Retinal pigment epithelial cell (primary cell): ENCODE measurements at regions not wholly inside any gene's neighbourhood (a gene's known extent, or its start where the extent isn't known, plus 50 kb on each side); places are given as distances from the start of the nearest gene placed in this dataset.

Experiments used
- DNase-seq: peaks from one replicate; pipeline ENCODE4 v3.0.0-alpha.2; 2010; ENCODE audit warnings: low read depth
- H3K4me3 ChIP-seq: 2 replicates; pipeline ENCODE4 v1.5.1; 2011; ENCODE audit warnings: mild to moderate bottlenecking, low read length, control low read depth, moderate library complexity
- CTCF ChIP-seq: conservative IDR thresholded peaks from 2 replicates; pipeline ENCODE4 v1.5.1; 2011; ENCODE audit warnings: low read depth, low read length, control low read depth, inconsistent platforms

GRCh38 chr1:194296201-194296600, 1109.8 kb upstream of the B3GALT2 start:
- H3K4me3 ChIP-seq: no peak overlapping the region
- TF ChIP-seq CTCF: no peak
- DNase-seq: peak; percentile 10

- H3K4me3 ChIP-seq: no peak overlapping the region
- peak; percentile 18 for DNase-seq
- TF ChIP-seq CTCF: peak; percentile 87
Measured at GRCh38 chr1:194295685-194296084, 1109.3 kb upstream of the B3GALT2 start.

- H3K4me3 ChIP-seq: no peak overlapping the region
- no peak for TF ChIP-seq CTCF
- no peak for DNase-seq
Measured at GRCh38 chr1:194293851-194294405, 1107.5 kb upstream of the B3GALT2 start.

GRCh38 chr1:194292966-194293365, 1106.6 kb upstream of the B3GALT2 start:
- DNase-seq: no peak

GRCh38 chr1:194289569-194290266, 1103.3 kb upstream of the B3GALT2 start:
- no peak for TF ChIP-seq CTCF
- DNase-seq: no peak
- H3K4me3 ChIP-seq: no peak overlapping the region

More at GRCh38 chr1:194292966-194293365, 1106.6 kb upstream of the B3GALT2 start:
- H3K4me3 ChIP-seq: no peak overlapping the region
- TF ChIP-seq CTCF: no peak

- H3K4me3 ChIP-seq: no peak overlapping the region
- no peak for TF ChIP-seq CTCF
- DNase-seq: no peak
Measured at GRCh38 chr1:194288238-194288637, 1101.8 kb upstream of the B3GALT2 start.

GRCh38 chr1:194281376-194281775, 1095.0 kb upstream of the B3GALT2 start:
- DNase-seq: no peak
- no peak for TF ChIP-seq CTCF
- H3K4me3 ChIP-seq: no peak overlapping the region
